Stimulated activated CD8-positive, alpha-beta memory T cell treated with anti-CD3 and anti-CD28 coated beads, Interleukin-4, amount 100 ng/mL, for 24 hours (primary cell): ENCODE measurements at regions not wholly inside any gene's neighbourhood (a gene's known extent, or its start where the extent isn't known, plus 50 kb on each side); places are given as distances from the start of the nearest gene placed in this dataset.

ENCODE experiments used
- DNase-seq: peaks from one replicate; pipeline ENCODE4 v3.0.0-alpha.2; 2020; ENCODE audit warnings: low read depth

- DNase-seq = no peak
These were observed 168.6 kb downstream of the TMTC3 start for GRCh38 chr12:88310666-88311065.

DNA sequence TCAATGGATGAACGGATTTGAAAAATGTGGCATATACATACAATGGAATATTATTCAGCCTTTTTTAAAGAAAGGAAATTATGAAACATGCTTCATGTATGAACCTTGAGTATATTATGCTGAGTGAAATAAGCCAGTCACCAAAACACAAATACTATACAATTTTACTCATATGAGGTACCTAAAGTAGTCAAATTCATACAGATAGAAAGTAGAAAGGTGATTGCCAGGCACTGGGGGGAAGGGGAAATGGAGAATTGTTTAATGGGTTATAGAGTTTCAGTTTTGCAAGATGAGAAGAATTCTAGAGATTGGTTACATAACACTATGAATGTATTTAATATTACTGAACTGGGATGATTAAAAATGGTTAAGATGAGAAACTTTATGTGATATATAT, 171.4 kb downstream of the TMTC3 start:
- no peak for DNase-seq

- no peak for DNase-seq
These were observed 172.6 kb downstream of the TMTC3 start for GRCh38 chr12:88314706-88315105.

DNA sequence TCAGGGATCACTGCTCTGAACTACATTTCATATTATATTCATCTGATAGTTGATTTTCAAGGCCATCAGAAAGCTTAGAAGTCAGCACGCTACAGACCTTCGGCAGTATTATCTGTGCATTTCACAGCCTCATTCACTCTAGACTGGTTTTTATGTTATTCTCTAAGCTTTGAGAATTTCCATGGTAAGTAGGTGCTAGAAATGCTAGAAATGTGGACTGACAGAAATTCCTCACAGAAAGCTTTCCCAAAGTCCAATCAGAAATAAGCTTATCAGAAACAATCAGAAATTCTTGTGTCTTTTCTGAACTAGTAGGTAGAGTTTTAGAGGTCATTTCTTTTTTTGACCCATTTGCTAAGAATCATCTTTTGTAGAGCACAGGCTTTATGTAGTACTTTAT, 176.6 kb downstream of the TMTC3 start:
- no peak for DNase-seq

DNA sequence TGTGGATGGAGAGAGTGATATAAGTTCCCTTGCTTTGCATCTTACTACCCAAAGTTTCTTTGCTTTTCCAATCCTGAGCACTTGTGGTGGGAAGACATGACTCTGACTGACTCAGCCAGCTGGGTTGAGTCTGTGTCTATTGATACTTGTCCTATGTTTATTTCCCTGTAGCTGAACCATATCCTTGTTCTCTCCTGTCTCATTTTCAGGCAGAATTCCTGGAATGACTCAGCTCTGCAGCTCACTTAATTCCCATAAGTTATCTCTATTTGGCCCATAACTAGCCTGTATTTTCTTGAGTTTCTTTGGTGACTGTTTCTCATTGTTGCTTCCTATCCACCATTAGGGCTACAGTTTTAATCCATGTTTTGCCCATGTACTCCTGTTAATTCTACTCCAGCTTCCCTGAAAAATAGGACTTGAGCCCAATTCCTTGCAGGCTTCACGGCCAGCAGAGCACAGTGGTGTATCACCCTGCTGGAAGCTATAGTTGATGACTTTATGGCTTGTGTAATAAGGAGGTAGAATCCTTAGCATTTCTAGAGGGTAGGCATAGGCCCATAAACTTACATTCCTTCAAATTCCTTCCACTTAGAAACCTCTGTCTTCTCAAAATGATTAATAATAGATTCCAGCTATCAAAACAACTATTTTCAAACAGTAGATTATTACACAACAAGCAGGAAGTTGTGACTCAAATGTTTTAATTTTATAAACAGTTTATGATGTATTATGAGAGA, 183.1 kb downstream of the TMTC3 start:
- no peak for DNase-seq

GRCh38 chr12:88325816-88326189, 183.7 kb downstream of the TMTC3 start:
- no peak for DNase-seq

GRCh38 chr12:88327276-88327675, 185.2 kb downstream of the TMTC3 start:
- no peak for DNase-seq

- no peak for DNase-seq
These were observed 186.0 kb downstream of the TMTC3 start for GRCh38 chr12:88328090-88328489.

- DNase-seq = no peak
These were observed 187.7 kb downstream of the TMTC3 start for GRCh38 chr12:88329833-88330232.

GRCh38 chr12:88334271-88334670, 192.2 kb downstream of the TMTC3 start:
- DNase-seq = no peak

GRCh38 chr12:88336076-88336739, 194.1 kb downstream of the TMTC3 start:
- DNase-seq = no peak

GRCh38 chr12:88338486-88338885, 196.4 kb downstream of the TMTC3 start:
- DNase-seq = no peak

DNA sequence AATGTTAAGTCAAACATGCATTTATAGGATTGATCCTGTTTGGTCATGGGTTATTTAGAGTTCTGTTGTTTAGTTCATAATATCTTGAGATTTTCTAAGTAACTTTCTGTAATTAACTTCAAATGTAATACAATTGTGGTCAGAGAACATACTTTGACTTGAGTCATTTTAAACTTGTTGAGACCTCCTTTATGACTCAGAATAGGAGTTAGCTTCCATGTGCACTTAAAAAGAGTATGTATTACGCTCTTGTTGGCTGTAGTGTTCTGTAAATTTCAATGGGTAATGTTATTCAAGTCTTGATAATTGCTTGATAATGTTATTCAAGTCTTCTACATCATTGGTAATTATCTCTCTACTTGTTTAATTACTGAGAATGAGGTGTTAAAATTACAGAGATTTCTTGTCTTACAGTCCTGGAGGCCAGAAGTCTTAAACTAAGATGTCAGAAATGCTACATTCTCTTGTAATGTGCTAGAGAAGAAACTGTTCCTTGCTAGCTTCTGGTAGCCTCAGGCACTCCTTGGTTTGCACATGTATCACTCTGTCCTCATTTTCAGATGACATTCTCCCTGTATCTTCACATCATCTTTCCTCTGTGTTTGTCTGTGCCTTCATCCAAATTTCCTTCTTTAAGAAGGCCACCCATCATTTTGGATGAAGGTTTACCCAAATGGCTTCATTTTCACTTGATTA, 197.3 kb downstream of the TMTC3 start:
- DNase-seq = no peak

GRCh38 chr12:88339966-88340365, 197.9 kb downstream of the TMTC3 start:
- no peak for DNase-seq

DNA sequence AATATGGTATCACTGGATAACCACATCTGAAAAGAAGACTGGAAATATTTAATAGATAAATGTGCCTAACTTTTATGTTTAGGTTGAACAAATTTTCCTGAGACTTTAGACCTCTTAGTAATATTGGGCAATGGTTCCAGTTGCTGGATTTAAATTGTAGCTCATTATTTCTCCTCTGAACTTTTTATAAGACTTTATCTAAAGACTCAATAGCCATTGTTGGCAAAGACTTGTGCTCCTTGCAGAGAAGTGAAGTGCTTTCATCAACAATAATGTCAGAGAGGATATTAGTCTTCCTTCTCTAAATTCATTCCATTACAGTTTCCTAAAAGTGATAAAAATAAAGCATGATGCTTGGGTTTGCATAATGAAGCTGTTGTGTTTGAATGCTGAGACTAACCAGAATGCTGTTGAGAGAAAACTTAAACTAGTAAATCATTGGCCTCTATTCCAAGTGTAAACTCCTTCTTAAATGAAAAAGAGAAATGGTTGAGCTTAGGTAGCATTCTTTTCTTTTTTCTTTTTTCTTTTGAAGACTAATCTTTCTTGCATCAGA, 200.2 kb downstream of the TMTC3 start:
- DNase-seq = no peak

- no peak for DNase-seq
These were observed 209.0 kb downstream of the TMTC3 start for GRCh38 chr12:88351146-88351545.

- no peak for DNase-seq
These were observed 212.6 kb downstream of the TMTC3 start for GRCh38 chr12:88354691-88355090.

GRCh38 chr12:88360343-88360742, 218.2 kb downstream of the TMTC3 start:
- DNase-seq = no peak

- DNase-seq = no peak
These were observed 218.8 kb downstream of the KITLG start for GRCh38 chr12:88361493-88361892.

DNA sequence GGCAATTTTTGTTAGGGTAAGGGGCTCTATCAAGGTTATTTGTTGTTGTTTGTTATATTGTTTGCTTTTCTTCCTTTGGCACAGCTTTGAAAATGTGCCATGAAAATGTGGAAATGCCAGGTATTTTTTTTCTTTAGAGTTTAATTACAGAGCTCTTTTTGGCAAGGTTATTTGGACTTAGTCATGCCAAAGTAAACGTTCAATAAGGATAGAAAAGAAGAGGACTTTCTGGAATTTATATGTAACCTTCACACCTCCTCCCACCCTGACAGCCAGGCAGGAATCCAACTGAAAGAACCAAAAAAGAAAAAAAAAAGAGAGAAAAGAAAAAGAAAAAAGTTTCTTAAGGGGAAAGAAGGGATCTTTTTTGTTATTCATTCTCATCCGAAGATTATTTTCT, 217.8 kb downstream of the KITLG start:
- no peak for DNase-seq

DNA sequence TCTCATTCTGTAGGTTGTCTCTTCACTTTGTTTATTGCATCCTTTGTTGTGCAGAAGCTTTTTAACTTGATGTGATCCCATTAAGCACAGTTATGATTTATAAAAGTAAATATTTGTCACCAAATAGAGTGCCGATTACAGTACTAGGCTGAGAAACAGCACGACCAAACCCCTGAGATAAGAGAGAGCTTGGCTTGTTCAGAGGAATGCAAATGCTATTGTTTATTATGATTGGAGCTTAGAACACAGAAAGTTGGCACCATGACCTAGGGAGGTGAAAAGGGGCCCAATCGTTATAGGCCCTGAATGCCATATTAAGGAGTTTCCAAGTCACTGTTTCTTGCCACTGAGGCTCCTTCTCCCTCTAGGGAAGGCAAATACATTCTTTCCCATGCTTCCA, 214.9 kb downstream of the KITLG start:
- no peak for DNase-seq

- no peak for DNase-seq
These were observed 214.2 kb downstream of the KITLG start for GRCh38 chr12:88366101-88366500.

GRCh38 chr12:88367231-88367630, 213.0 kb downstream of the KITLG start:
- no peak for DNase-seq
